Nephron (organoid): ENCODE measurements at regions not wholly inside any gene's neighbourhood (a gene's known extent, or its start where the extent isn't known, plus 50 kb on each side); places are given as distances from the start of the nearest gene placed in this dataset.

ENCODE experiments used
- H3K27ac Mint-ChIP-seq, 3 experiments: 2 replicates each; pipeline ENCODE4 v1.8.0; 2020; ENCODE audit warnings: mixed read lengths in 3 of 3, mild to moderate bottlenecking in 2 of 3, moderate library complexity in 1 of 3
- H3K27me3 Mint-ChIP-seq: 2 replicates; pipeline ENCODE4 v1.8.0; 2021; ENCODE audit warnings: low read depth, mild to moderate bottlenecking, moderate library complexity, mixed read lengths
- H3K36me3 Mint-ChIP-seq: 2 replicates; pipeline ENCODE4 v1.8.0; 2020; ENCODE audit warnings: low read depth, mixed read lengths
- H3K4me1 Mint-ChIP-seq: 2 replicates; pipeline ENCODE4 v1.8.0; 2020; ENCODE audit warnings: mixed read lengths
- H3K4me3 Mint-ChIP-seq, 3 experiments: 2 replicates each; pipeline ENCODE4 v1.8.0; 2020; ENCODE audit warnings: mild to moderate bottlenecking in 3 of 3, mixed read lengths in 3 of 3, moderate library complexity in 2 of 3
- H3K9me3 Mint-ChIP-seq: 2 replicates; pipeline ENCODE4 v1.8.0; 2020; ENCODE audit warnings: mixed read lengths
- TF ChIP-seq, protein P1 (sequence below), 3 experiments: fragments of 200-600 bp; sonication (generic); IDR thresholded peaks; one replicate each; pipeline ENCODE4 v1.5.0; 2021; ENCODE audit warnings: antibody characterized with exemption in 3 of 3; ENCODE audit not compliant: unreplicated experiment in 3 of 3

DNA sequence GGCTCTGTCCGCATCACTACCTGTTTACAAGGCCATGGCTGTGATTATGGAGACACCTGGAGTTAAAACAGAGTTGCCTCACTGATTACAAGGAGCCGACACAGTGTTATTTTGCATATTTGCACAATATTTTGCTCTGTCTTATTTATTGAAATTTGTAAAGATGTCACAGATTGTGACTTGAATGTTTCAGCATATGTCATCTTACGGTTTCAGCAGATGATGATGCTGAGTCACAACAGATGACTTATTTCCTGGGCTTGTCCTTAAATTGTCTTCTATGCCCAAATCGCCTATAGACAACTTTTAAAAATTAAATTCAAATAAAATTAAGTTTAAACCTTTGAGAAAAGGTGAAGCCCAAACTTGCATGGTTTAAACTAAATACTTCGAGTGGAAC lies 87.1 kb upstream of the INPP4B start:
- no peaks in the 10 kb centered on the region for H3K4me1 Mint-ChIP-seq

DNA sequence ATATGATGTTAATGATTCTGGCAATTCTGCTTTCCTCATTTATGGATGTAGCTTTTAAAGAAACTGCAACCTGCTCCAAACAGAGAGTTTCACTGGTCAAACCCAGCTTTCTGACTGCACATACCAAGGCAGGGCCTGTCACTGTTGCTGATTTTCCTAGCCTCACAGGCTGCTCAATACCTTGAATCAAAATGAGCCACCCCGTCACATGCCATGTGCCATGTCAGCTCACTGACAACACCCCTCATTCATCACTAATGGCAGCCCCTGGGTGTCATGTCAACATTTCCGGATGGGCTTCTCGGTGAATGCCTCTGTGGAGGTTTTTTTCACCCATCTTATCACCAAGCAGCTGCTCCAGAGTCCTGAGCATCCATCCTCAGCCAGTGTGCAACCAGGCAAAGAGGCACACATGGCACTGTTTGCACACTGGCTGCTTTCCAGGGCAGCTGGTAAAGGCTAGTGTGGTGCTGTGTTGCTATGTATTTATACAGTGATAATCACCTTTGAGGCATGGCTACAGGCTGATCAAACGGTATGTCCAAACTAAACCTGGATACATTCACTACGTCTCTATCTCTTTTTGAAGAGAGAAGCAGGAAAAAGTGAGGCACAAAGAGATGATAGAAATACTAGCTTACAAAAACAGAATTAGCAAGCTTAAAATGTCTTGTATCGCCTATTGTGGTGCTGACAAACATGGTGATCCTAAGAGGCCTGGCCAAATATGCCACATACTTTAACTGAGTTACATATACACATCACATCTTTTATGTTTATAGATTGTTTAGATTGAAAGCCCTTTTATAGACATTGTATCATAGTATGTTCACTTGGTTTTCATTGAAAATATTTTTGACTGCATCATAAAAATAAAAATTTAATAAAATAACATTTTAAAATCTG lies 94.6 kb upstream of the INPP4B start:
- Mint-ChIP-seq H3K27me3 (no peaks in the 10 kb centered on the region), H3K27ac (no peak overlapping the region), H3K4me1 (peaks cover 15% of the 10 kb centered on the region), H3K4me3 (no peak overlapping the region), H3K36me3 (no peaks in the 10 kb centered on the region), H3K9me3 (no peaks in the 10 kb centered on the region)
- TF ChIP-seq, protein P1, sequence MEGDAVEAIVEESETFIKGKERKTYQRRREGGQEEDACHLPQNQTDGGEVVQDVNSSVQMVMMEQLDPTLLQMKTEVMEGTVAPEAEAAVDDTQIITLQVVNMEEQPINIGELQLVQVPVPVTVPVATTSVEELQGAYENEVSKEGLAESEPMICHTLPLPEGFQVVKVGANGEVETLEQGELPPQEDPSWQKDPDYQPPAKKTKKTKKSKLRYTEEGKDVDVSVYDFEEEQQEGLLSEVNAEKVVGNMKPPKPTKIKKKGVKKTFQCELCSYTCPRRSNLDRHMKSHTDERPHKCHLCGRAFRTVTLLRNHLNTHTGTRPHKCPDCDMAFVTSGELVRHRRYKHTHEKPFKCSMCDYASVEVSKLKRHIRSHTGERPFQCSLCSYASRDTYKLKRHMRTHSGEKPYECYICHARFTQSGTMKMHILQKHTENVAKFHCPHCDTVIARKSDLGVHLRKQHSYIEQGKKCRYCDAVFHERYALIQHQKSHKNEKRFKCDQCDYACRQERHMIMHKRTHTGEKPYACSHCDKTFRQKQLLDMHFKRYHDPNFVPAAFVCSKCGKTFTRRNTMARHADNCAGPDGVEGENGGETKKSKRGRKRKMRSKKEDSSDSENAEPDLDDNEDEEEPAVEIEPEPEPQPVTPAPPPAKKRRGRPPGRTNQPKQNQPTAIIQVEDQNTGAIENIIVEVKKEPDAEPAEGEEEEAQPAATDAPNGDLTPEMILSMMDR (IDR thresholded peaks at IDR 0.05; ENCODE audit: unreplicated experiment in 3 of 3) = no peak

More for the DNA sequence above, 87.1 kb upstream of the INPP4B start:
- no peaks in the 10 kb centered on the region for H3K9me3 Mint-ChIP-seq
- H3K27me3 Mint-ChIP-seq = no peaks in the 10 kb centered on the region
- TF ChIP-seq, protein P1 (IDR thresholded peaks at IDR 0.05; ENCODE audit: unreplicated experiment in 3 of 3) = no peak
- no peaks in the 10 kb centered on the region for H3K36me3 Mint-ChIP-seq
- H3K27ac Mint-ChIP-seq = no peak overlapping the region
- H3K4me3 Mint-ChIP-seq = no peak overlapping the region

DNA sequence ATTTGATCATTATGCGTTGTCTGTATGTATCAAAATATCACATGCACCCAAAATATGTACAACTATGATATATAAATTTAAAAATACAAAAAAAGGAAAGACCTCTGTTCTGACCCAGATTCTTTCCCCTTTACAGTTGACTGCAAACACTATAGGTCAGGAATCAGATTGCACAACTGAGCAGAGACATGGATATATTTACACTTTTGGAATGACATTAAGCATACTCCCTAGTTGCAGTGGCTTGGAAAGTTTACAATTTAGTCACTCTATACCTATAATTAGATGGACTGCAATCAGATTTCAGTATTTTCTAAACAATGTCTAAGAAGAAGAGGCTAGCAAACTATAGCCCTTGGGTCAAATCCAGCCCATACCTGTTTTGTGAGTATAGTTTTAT lies 98.5 kb upstream of the INPP4B start:
- TF ChIP-seq, protein P1 (IDR thresholded peaks at IDR 0.05; ENCODE audit: unreplicated experiment in 3 of 3) = no peak
- H3K4me1 Mint-ChIP-seq = peaks cover 26% of the 10 kb centered on the region
- no peaks in the 10 kb centered on the region for H3K36me3 Mint-ChIP-seq

DNA sequence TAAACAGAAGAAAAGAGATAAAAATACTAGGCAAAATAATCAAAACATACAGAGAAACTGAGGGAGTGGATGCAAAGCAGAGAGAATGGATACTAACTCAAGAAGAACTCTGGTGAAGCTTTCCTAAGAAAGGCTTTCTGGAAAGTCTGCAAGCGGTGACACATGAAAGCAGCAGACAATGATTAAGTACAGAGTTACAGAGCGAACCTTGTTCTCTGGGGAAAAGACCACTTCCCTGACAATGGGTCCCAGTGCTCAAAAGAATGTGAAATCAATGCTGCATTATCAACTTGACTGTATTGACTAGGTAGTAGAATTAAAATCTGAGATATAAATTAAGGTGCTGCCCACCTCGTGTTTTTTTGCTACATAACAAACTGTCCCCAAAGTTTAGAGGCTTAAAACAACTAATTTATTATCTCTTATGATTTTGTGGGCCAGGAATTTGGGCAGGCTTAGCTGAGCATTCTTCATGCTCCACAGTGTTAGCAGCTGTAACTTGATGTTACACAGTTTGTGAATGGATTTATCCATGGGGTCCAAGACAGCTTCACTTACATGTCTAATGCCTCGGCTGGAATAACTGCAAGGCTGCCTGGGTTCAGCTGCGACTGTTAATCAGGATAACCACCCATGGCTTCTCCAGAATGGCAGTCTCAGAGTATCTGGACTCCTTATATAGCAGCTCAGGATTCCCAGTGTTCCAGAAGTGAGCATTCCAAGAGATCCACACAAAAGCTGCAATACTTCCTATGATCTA lies 106.9 kb upstream of the INPP4B start:
- Mint-ChIP-seq H3K36me3 (no peaks in the 10 kb centered on the region), H3K9me3 (peaks cover 19% of the 10 kb centered on the region), H3K27me3 (no peaks in the 10 kb centered on the region), H3K4me3 (no peak overlapping the region), H3K27ac (peak overlapping the region; percentile 3 to 43 (median 39)), H3K4me1 (peaks cover 21% of the 10 kb centered on the region)
- TF ChIP-seq, protein P1 (IDR thresholded peaks at IDR 0.05; ENCODE audit: unreplicated experiment in 3 of 3) = no peak

More for the DNA sequence above, 98.5 kb upstream of the INPP4B start:
- Mint-ChIP-seq H3K27me3 (no peaks in the 10 kb centered on the region), H3K27ac (no peak overlapping the region), H3K4me3 (no peak overlapping the region), H3K9me3 (peaks cover 17% of the 10 kb centered on the region)

DNA sequence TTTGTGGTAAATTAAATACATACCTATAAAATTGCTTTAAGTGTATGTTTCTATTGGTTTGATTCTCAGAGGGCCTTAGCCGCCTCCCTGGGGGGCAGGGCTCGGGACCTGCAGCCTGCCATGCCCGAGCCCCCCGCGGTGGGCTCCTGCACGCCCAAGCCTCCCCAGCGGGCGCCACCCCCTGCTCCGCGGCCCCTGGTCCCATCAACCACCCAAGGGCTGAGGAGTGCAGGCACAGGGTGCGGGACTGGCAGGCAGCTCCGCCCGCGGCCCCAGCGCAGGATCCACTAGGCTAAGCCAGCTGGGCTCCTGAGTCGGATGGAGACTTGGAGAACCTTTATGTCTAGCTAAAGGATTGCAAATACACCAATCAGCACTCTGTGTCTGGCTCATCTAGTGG lies 108.3 kb upstream of the INPP4B start:
- TF ChIP-seq, protein P1 (IDR thresholded peaks at IDR 0.05; ENCODE audit: unreplicated experiment in 3 of 3) = no peak
- no peak overlapping the region for H3K27ac Mint-ChIP-seq
- H3K36me3 Mint-ChIP-seq = no peaks in the 10 kb centered on the region
- peaks cover 14% of the 10 kb centered on the region for H3K9me3 Mint-ChIP-seq
- H3K27me3 Mint-ChIP-seq = no peaks in the 10 kb centered on the region
- H3K4me3 Mint-ChIP-seq = no peak overlapping the region
- H3K4me1 Mint-ChIP-seq = peaks cover 35% of the 10 kb centered on the region
